GM18867 (cell line): ENCODE measurements at regions not wholly inside any gene's neighbourhood (a gene's known extent, or its start where the extent isn't known, plus 50 kb on each side); places are given as distances from the start of the nearest gene placed in this dataset.

Experiments
- ATAC-seq: cut with Tn5 transposase; IDR thresholded peaks from one replicate; pipeline ENCODE4 v1.9.1; 2021; ENCODE audit warnings: mild to moderate bottlenecking, moderate library complexity; ENCODE audit not compliant: unreplicated experiment

DNA sequence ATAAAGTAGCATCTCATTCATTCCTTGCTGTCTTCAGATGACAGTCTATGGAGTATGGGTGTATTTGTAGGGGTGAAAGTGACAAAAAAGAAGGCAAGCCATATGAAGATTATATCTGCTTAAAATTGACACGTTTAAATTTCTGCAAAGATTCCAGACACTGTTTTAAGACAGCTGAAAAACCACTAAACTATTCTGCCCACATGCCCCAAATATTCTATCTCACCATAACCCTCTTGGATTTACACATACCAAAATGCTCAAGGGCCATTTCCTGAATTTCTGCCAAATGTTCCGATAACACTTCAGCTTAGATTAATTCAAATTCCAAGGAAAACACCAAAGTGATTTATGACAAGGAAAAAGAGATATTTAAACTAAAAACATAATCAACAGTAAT, 99.9 kb upstream of the IL6 start:
- no peak for ATAC-seq

DNA sequence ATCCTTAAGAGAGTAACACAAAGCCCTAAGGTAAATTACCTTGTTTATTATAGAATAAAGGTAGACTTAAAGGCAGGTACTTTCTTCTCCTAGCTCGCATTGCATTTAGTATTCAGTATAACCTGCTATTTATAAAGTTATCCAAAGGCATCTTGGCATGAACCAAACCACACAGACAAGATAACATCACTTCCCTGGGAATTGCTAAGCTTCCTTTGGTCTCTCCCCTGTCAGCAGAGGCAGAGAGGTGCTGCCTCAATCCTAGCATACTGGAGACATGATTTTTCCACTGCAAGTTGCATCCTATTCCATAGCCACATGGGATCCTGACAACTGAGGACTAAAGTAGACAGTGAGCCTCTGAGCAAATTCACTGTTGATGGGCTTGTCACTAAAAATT, 101.7 kb upstream of the IL6 start:
- no peak for ATAC-seq

DNA sequence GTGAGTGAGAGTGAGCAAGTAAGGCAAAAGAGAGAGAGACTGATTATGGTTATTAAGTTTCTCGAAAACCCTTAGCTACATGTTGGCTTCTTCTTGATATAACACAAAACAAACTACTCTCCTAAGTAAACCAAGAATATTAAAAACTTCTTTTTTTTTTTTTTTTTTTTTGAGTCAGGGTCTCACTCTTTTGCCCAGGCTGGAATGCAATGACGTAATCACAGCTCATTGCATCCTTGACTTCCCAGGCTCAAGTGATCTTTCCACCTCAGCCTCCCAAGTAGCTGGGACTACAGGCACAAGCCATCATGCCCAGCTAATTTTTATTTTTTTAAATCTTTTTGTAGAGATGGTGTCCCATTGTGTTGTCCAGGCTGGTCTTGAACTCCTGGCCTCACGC, 102.2 kb upstream of the IL6 start:
- no peak for ATAC-seq

DNA sequence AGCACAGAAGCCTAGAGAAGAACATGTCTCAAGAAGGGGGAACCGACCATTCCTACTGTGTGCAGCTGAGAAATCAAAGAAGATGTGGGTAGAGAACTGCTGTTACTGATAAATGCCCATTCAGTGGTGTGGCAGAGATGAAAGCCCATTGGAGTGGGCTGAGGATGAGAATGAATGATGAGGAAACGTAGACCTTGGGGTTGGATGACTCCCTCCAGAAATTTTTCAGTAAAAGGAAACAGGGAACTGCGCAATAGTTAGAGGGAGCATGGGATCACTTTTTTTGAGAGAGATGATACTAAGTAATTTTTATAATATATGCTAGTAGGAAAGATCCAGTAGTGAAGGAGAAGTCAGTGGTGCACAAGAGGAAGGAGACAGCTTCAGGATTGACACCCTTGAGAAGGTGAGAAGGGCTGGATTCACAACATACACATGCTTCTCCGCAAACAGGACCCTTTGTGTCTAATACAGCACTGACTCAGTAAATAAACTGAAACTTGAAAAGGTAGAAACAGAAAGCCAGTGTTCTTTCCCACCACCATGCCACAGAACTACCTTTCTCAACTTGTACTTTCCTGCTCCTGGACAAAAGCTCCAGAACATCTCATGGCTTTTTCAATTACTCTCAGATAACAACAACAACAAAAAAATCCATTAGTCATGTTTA, 104.7 kb upstream of the IL6 start:
- peak; percentile 61 for ATAC-seq

DNA sequence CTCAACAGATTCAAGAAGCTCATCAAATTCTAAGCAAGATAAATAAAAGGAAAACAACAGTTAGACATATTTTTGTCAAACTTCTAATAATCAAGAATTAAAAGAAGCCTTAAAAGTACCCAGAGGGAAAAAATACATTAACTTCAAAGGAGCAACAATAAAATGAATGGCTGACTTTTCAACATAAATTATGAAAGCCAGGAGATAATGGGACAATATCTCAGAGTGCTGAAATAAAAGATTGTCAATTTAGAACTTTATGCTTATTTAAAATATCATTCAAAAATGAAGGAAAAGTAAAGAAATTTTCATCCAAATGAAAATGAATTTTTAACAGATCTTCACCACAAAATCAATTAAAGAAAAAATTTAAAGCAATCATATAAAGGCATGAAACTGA, 108.5 kb upstream of the IL6 start:
- ATAC-seq: no peak

DNA sequence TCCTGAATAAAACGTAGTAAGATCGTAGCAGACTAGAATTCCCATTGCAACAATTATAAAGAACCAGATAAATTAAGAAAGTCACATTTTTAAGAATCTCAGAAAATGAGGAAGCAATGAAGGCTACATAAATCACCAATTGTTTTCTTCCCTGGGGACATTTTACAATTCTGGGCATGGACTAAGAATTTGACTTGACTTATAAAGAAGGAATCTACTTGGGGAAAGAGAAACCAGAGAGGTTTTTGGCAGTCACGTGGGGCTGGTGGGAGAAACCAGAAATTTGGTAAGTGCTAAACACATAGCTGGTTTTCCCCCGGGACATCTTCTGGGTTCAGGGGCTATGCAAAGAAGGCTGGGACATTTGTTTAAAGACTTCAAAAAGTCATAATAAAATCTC, 109.8 kb upstream of the IL6 start:
- no peak for ATAC-seq

DNA sequence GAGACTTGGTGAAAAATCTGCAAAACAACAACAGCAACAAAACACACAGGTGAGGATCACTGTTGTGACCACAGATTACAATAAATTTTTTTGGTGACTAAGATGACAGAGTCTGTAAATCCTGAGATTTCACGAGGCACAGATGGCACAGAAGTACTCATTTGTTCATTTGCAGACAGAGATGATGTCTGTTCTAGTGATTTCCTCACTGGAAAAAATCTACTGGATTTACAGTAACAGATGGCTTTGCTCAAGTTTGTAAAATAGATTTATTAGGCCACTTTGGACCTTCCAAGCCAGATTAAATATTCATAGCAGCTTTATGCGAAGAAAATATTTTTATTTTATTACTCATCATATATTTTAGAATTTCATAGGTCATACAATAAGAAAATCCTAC, 113.5 kb upstream of the IL6 start:
- ATAC-seq: no peak

DNA sequence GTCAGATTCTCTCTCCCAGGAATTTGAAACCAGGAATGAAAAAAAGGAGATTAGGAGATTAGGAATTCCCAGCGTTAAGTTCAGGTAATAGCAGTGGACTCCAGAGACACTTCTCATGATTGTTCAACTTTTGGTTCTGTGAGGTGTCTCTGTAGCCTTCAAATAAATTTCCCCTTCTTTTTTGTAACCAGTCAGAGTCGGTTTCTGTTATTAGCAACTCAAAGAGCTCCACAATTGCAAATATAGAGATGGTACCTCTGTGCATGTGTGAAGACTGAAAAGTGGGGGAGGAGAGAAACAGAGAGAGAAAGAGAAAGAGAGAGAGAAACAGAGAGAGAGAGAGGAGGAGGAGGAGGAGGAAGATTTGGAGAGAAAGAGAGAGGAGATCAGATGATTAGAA, 112.8 kb upstream of the STEAP1B start:
- ATAC-seq: no peak

DNA sequence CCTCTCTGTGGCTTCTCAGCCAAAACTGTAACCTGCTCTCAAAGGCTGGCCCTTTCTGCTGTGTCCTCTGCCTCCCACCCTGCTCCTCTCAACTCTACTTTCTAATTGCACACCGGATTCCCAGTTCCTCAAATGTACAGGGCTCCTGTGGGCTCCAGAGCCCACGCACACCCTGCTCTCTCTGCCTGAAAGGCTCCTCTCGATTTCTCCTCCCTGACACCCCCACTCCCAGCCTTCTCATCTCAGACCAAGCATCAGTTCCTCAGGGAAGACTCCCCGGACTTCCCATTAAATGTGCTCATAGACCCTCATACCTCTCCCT, 111.7 kb upstream of the STEAP1B start:
- ATAC-seq: peak; percentile 54

DNA sequence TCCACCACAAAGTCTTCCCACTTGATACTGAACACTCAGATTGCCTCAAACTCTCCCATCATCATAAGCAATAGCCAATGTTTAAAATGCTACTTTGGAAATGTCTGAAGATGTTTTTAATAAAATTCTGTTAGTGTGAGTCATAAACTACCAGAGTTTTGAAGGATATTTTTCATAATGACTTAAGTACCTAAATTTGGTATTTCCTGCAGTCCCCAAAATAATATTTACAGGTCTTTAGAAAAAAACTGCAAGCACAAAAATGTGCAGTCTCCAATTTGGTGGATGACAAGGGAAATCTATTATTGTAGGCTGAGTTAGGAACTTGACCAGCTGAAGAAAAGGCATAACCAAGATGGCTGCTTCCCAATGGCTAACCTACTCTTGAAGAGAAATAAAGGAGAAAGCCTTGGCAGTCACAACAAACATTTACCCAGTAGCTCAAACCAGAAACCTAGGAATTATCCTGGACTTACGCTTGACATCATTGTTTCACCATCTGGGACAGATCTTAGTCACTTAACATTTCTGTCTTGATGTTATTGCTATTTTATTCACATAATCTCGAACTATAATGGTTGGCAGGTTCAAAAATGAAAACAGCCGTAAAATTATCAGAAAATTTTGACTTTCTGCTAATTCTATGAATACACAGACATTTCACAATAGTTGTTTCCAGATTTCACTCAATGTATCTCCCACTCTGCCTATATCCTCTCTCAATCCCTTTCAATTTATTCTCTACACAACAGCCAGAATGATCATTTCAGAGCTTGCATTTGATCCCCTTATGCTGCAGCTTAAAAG, 111.2 kb upstream of the STEAP1B start:
- no peak for ATAC-seq

DNA sequence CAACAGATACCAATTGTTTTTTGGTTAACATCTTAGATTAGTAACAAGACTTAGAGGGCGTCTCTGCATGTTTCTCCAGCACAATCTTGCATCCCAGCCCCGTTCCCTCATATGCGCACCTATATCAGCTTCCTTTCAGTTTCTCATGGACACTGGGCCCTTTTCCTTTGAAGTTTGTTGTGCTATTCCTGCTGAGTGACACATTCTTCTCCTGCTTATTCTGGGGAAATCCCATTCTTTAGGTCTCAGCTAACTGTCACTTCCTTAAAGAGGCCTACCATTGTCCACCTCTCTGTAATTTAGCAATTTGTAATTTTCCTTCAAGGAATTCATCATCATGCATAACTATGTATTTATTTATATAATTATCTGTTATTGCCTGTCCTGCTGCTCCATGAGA, 110.3 kb upstream of the STEAP1B start:
- ATAC-seq: no peak

DNA sequence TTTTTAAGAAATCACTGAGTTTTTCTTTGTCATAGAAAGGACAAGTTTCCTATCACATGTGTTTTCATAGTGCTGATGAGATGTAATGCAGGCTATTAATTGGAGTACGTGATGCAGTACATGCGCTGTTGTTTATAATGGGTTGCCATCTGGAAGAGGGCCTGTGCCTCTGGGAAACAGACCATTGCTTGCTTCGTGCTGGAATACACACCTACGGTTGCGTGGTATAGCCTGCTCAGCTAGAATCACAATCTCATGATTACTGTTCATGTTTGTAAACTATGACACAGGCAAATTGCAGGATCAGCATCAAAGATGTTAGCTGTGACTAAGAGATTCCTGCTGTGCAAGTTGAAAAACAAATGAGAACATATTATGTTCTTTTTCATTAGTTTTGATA, 107.2 kb upstream of the STEAP1B start:
- no peak for ATAC-seq

DNA sequence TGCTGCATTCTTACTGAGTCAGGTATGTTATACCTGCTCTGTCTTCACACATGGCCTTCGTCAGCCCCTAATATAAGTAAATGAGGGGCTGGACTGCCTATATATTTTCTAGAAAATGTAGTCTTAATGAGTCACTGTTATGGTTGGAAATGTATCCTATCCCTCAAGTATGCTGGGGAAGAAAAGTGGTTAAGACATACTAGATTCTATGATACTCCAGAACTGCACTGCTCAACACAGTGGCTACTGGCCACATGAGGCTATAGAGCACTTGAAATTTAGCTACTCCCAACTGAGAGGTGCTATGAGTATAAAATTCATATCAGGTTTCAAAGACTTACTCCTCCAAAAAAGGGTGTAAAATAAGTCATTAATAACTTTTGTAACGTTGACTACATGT, 104.3 kb upstream of the STEAP1B start:
- ATAC-seq: no peak

DNA sequence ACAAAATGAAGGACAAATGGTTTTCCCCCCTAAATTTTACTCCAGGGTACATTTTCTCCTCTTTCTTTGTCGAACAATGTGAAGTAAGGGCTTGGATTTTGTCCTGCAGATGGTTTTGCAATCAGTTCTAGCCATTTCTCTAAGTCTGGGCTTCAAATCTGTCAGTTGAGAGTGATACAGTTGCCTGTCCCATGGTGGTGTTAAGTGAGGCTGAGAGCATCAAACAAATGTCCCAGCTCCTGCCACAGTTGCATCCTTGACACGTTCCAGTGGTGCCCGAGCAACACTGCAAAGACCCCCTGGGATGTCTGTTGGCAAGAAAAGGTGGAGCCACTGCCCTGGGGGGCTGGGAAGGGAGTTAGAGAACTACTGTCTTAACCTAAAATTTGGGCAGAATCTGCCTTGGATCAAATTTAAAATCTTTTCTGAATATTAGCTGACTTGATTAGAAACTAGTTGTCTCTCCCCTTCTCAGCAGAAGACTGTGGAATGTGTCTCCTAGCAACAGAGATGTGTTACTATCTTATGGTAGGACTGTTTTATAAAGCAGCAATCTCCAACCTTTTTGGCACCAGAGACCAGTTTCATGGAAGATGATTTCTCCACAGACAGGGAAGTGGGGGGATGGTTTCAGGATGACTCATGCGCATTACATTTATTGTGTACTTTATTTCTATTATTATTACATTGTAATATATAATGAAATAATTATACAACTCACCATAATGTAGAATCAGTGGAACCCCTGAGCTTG, 102.0 kb upstream of the STEAP1B start:
- ATAC-seq: no peak

DNA sequence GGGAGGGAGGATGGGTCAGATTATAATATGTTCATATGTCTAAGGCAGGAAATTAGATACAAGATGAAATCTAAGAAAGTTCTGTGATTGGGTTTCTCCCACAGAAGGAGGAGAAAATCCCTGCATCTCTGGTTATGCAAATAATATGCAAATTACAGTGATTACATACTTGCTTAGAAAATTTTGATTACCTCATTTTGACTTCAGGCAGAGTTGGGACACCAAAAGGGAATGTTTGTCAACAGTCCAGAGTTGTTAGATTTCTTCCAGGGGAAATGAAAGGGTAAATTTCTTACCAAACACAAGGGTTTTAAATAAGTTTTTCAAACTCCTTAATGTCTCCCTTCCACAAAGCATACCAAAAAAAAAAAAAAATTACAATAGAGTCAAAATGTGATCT, 101.4 kb upstream of the STEAP1B start:
- ATAC-seq: no peak

DNA sequence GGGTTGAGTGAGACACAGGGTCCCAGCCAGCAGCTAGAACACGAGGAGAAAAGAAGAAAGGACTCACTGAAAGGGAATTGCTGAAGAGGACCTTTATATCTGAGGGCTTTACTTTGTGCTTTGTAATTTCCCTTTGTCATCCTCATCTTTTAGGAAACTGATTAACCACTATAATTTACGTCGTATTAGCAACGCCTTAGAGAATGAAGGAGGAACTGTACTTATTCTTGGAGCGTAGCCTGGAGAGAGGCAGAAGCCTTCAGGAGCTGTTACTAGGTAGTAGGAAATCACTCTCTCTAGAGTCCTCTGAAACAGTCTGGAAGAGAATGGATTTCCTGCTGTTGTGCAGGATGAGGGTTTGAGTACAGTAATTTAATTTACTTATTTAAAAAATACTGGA, 101.0 kb upstream of the STEAP1B start:
- ATAC-seq: no peak

DNA sequence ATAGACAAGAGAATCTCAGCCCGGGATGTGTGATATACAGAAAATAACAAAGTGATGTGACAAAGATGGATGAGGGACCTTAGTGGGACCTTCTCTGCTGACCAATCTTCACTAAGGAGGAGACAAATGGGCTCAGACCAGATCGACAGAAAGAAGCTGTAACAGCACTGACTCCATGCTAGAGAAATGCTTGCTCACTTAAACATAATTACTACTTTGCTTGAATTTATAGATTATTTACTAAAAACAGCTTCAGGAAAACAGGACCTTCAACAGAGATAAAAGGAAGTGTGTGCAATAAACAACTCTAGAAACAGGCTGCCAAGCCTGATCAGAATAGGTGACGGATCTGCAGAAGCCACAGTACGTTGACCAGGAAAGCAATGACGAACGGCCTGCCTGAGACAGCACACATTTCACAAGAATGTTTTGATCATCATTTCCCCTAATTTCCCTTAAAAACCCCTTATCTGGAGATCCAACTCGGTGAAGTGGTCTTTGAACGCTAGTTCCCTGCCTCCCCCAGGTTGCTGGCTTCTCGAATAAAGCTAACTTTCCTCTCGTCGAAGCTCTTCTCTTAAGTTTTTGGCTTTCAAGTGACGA, 98.4 kb upstream of the STEAP1B start:
- ATAC-seq: no peak

DNA sequence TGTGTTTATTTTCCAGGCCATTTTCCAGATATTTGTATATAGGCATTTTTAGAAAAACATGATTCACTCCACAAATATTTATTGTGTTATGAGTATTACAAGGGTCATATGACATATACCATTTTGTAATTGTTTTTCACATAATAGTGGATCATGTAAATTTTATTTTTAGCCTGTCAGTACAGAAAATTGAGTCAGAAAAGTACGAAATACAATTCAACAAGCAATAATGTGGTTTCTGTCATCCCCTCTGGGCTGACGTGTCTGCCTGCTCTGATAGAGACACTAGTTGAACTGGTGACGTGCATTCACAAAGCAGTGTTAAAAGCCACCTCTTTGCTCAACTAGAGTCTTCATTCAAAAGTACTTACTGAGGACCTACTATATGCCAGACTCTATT, 97.9 kb upstream of the STEAP1B start:
- no peak for ATAC-seq

DNA sequence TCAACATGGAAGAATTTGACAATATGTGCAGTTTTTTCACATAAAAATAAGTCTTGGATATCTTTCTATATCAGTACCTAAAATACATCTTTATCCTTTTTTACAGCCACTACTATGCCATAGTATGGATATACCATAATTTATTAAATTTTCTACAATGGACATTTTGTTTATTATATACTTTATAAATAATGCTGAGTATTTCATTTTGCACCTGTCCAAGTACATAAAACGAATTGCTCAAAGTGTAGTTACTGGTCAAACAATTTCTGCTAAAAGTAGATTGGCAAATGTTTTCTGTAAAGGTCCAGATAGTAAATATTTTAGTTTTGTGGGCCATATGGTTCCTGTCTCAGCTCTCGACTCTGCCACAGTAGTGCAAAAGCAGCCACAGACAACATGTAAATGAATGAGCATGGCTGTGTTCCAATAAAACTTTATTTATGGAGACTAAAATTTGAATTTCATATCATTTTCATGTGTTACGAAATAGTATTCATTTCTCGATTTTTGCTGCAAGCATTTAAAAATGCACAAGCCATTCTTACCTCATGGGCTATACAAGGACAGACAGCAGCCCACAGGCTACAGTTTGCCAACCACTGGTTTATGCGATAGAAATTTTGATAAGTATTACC, 96.9 kb upstream of the STEAP1B start:
- ATAC-seq: no peak

DNA sequence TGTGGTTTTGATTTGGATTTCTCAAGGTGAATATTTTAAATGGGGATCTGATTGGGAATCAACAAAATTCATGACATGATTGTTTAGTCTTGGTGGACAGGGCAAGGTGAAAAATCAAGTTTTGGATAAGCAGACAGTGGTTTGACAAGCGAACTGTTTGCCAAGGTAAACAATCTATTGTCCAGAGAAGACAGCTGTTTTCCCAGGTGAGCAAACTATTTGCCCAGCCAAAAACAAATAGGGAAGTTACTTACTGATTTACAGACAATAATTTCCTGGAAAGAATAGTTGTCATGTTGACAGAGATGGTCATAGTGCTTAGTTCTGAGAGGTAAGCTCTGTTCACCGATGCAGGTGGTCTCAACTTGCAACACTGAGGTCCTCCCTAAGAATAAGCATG, 94.0 kb upstream of the STEAP1B start:
- ATAC-seq: no peak

DNA sequence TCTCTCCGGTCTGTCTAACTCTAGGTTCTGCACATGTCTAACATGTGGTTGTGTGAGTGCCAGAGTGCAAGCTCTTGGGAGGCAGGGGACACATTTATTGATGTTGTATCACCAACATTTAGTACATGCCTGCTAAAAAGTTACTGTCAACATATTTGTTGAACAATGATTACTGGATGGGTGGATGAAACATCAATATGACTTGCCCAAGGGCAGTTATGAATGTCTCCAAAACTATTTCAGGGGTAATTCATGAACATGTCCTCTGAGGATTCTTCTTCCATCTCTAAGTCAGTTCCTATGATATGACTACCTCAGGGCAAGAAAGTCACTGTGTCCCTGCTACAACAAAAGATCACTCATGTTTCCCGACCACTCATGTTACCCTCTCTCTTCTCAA, 91.3 kb upstream of the STEAP1B start:
- no peak for ATAC-seq
